Esophagus muscularis mucosa (tissue), 4 donors: ENCODE measurements at regions not wholly inside any gene's neighbourhood (a gene's known extent, or its start where the extent isn't known, plus 50 kb on each side); places are given as distances from the start of the nearest gene placed in this dataset.

Experiments
- DNase-seq: peaks from one replicate; pipeline ENCODE4 v3.0.0-alpha.2; 2017; ENCODE audit errors: extremely low spot score
- H3K27ac ChIP-seq, 4 donors: fragments of 200-600 bp; sonication (generic); replicated peaks in 1 of 4; 1 replicate in 3 of 4; 2 replicates in 1 of 4; pipeline ENCODE4 v1.5.1; 2016 to 2019; ENCODE audit warnings: mild to moderate bottlenecking in 1 of 4
- H3K27me3 ChIP-seq, 4 donors: fragments of 200-600 bp; sonication (generic); one replicate each; pipeline versions ENCODE4 v1.5.1 to v1.6.0; 2016 to 2019
- H3K36me3 ChIP-seq, 4 donors: fragments of 200-600 bp; sonication (generic); one replicate each; pipeline ENCODE4 v1.5.1; 2016 to 2019
- H3K4me1 ChIP-seq, 4 donors: fragments of 200-600 bp; sonication (generic); one replicate each; pipeline ENCODE4 v1.5.1; 2016 to 2019
- H3K4me3 ChIP-seq, 4 donors: fragments of 200-600 bp; sonication (generic); 1 replicate in 2 of 4; 2 replicates in 2 of 4; pipeline ENCODE4 v1.5.1; 2016 to 2019; ENCODE audit warnings: mild to moderate bottlenecking in 4 of 4, moderate library complexity in 1 of 4
- H3K9me3 ChIP-seq, 4 donors: fragments of 200-600 bp; sonication (generic); 1 replicate in 3 of 4; 2 replicates in 1 of 4; pipeline ENCODE4 v1.5.1; 2016 to 2019
- EP300 ChIP-seq: sonication (generic); formaldehyde crosslinking; IDR thresholded peaks from one replicate; pipeline ENCODE4 v1.6.1; 2017; ENCODE audit warnings: antibody characterized with exemption
- POLR2A ChIP-seq: fragments of 450-650 bp; IDR thresholded peaks from one replicate; pipeline ENCODE4 v1.6.1; 2017; ENCODE audit warnings: antibody characterized with exemption, moderate library complexity, mild to moderate bottlenecking, low read depth
- POLR2AphosphoS5 ChIP-seq, 2 donors: sonication (generic); formaldehyde crosslinking; IDR thresholded peaks; one replicate each; pipeline ENCODE4 v1.6.1; 2017; ENCODE audit warnings: antibody characterized with exemption in 2 of 2
- WGBS: methylation state at CpG from one replicate; pipeline ENCODE4 v1.1.5; 2018; 5-methylcytosine and 5-hydroxymethylcytosine counted together
- intact Hi-C: fragments of 100-400 bp; cut with DNase I; formaldehyde crosslinking; loops from one replicate; pipeline ENCODE4 v1.15.1; 2023
- TF ChIP-seq, protein P1 (sequence below), 3 experiments: fragments of 200-600 bp in 2 of 3; fragments of 450-650 bp in 1 of 3; sonication (generic) in 2 of 3; IDR thresholded peaks; one replicate each; pipeline ENCODE4 v1.5.1; 2017 to 2019; ENCODE audit warnings: antibody characterized with exemption in 3 of 3, mild to moderate bottlenecking in 2 of 3, moderate library complexity in 1 of 3

DNA sequence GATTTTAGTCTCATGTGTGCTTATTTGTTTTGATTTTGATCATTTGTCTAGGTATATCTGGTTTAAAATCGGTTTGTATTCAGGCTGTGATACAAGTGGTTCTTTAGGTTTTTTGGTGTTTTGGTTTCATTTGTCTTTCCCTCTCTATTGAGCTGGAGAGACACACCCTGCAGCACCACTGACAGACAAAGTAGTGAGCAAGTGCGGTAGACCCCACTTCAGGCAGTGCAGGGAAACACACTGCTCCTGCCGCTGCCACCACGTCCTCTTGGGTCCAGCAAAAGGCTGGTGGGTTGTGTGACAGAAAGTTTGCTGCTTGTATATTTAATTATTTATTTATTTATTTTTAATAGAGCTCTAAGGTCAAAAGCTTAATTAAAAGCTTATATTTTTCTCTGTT, 801.0 kb downstream of the NR2F1-AS1 start:
- H3K27me3 ChIP-seq, result no peaks in the 10 kb centered on the region
- H3K36me3 ChIP-seq, result no peaks in the 10 kb centered on the region
- TF ChIP-seq, protein P1, sequence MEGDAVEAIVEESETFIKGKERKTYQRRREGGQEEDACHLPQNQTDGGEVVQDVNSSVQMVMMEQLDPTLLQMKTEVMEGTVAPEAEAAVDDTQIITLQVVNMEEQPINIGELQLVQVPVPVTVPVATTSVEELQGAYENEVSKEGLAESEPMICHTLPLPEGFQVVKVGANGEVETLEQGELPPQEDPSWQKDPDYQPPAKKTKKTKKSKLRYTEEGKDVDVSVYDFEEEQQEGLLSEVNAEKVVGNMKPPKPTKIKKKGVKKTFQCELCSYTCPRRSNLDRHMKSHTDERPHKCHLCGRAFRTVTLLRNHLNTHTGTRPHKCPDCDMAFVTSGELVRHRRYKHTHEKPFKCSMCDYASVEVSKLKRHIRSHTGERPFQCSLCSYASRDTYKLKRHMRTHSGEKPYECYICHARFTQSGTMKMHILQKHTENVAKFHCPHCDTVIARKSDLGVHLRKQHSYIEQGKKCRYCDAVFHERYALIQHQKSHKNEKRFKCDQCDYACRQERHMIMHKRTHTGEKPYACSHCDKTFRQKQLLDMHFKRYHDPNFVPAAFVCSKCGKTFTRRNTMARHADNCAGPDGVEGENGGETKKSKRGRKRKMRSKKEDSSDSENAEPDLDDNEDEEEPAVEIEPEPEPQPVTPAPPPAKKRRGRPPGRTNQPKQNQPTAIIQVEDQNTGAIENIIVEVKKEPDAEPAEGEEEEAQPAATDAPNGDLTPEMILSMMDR (IDR thresholded peaks at IDR 0.05), result no peak
- TF ChIP-seq POLR2AphosphoS5 (IDR thresholded peaks at IDR 0.05) (no peak), EP300 (no peak), POLR2A (no peak)
- DNase-seq, result no peak
- WGBS, result 65% methylated on average over 4 of the region's 4 CpGs
- no peak overlapping the region for H3K4me3 ChIP-seq
- H3K27ac ChIP-seq, result no peak overlapping the region
- intact Hi-C loops, result no loop called here
- H3K4me1 ChIP-seq, result no peaks in the 10 kb centered on the region
- H3K9me3 ChIP-seq, result no peaks in the 10 kb centered on the region

DNA sequence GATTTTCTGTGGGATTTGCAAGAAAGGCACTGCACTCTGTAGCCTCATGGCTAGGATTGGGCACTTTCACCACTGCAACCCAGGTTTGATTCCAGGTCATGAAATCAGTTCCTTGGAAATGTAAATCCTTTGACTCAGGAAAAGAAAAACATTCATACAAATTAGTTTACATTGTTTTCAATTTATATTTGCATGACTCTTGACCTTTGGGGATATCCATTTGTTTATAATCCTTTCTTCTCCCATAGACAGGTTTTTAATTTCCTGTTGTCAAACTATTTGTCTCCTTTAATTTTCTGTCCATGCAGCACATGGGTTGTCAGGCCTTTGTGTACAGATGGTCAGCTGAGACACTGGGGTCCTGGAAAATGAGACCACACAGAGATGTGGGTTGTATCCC, 801.5 kb downstream of the NR2F1-AS1 start:
- TF ChIP-seq POLR2A (no peak), POLR2AphosphoS5 (IDR thresholded peaks at IDR 0.05) (no peak), EP300 (no peak)
- TF ChIP-seq, protein P1 (IDR thresholded peaks at IDR 0.05), result no peak
- no peak for DNase-seq
- no peaks in the 10 kb centered on the region for H3K9me3 ChIP-seq
- H3K27ac ChIP-seq, result no peak overlapping the region
- no peaks in the 10 kb centered on the region for H3K36me3 ChIP-seq
- no peaks in the 10 kb centered on the region for H3K4me1 ChIP-seq
- no peak overlapping the region for H3K4me3 ChIP-seq
- H3K27me3 ChIP-seq, result no peaks in the 10 kb centered on the region
- intact Hi-C loops, result no loop called here

DNA sequence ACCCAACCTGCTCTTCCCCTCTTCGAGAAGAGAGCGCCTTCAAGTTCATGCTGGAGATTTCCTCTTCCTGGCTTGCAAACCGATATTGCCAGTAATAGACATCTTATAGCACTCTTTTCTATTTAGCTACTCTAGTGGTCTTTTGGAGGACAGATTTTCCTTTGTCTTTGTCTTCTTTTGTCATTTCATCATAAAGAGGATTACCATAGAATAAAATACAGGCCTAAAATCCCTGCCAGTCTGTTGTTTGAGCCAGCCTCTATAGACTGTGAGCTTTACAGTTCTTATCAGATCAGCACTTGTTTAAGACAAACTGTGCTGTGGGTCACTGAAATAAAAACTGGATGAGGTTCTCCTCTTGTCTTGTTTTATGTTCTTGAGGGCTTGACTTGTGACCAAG, 802.8 kb downstream of the NR2F1-AS1 start:
- Histone ChIP-seq H3K27me3 (no peaks in the 10 kb centered on the region), H3K9me3 (no peaks in the 10 kb centered on the region), H3K36me3 (no peaks in the 10 kb centered on the region), H3K4me1 (no peaks in the 10 kb centered on the region), H3K4me3 (no peak overlapping the region), H3K27ac (no peak overlapping the region)
- TF ChIP-seq EP300 (no peak), POLR2AphosphoS5 (IDR thresholded peaks at IDR 0.05) (no peak), POLR2A (no peak)
- intact Hi-C loops, result no loop called here
- WGBS, result 94% methylated on average over 3 of the region's 3 CpGs
- DNase-seq, result no peak

- H3K4me1 ChIP-seq, result no peaks in the 10 kb centered on the region
- TF ChIP-seq EP300 (no peak), POLR2AphosphoS5 (IDR thresholded peaks at IDR 0.05) (no peak), POLR2A (no peak)
- TF ChIP-seq, protein P1 (IDR thresholded peaks at IDR 0.05), result no peak
- no peaks in the 10 kb centered on the region for H3K9me3 ChIP-seq
- H3K4me3 ChIP-seq, result no peak overlapping the region
- no peaks in the 10 kb centered on the region for H3K36me3 ChIP-seq
- no peaks in the 10 kb centered on the region for H3K27me3 ChIP-seq
- no peak overlapping the region for H3K27ac ChIP-seq
- intact Hi-C loops, result no loop called here
- 89% methylated on average over 1 of the region's 1 CpG for WGBS
- DNase-seq, result no peak
These were observed 803.6 kb downstream of the NR2F1-AS1 start for GRCh38 chr5:92777421-92777820.

DNA sequence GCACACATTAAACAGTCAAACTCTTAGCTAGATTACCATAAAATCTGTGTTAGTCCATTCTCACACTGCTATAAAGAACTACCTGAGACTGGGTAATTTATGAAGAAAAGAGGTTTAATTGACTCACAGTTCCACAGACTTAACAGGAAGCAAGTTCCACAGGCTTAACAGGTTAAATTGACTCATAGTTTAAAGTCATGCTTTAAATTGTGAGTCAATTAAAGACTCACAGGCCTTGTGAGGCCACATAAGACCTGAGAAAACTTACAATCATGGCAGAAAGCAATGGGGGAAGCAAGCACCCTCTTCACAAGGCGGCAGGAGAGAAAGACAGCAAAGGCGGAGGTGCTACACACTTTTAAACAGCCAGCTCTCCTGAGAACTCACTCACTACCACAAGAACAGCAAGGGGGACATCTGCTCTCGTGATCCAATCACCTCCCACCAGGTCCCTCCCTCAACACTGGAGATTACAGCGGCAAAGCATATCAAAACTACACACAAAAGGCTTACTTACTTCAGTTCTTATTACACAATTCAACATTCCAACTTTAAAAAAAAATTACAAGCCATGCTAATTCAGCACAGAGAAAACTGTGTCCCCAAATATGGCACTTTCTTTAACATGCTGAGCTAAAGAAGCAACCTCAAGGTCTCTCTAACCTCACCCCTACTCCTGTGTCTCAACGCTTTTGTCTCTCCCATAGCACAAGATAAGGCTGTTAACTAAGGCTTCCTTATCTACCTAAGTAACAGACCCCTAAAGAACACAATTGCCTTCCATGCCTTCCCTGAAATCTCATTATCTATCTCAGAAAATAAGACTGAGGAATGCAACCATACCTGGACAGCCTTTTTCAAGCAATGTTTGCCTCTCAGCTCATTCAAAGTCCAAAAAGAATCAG, 805.1 kb downstream of the NR2F1-AS1 start:
- Histone ChIP-seq H3K9me3 (no peaks in the 10 kb centered on the region), H3K4me1 (no peaks in the 10 kb centered on the region), H3K4me3 (no peak overlapping the region), H3K27ac (no peak overlapping the region), H3K27me3 (no peaks in the 10 kb centered on the region), H3K36me3 (no peaks in the 10 kb centered on the region)
- TF ChIP-seq EP300 (no peak), POLR2A (no peak), POLR2AphosphoS5 (IDR thresholded peaks at IDR 0.05) (no peak)
- TF ChIP-seq, protein P1 (IDR thresholded peaks at IDR 0.05), result no peak
- DNase-seq, result no peak
- 88% methylated on average over 5 of the region's 5 CpGs for WGBS
- intact Hi-C loops, result no loop called here
